Breast epithelium (tissue), 3 donors: ENCODE measurements at regions not wholly inside any gene's neighbourhood (a gene's known extent, or its start where the extent isn't known, plus 50 kb on each side); places are given as distances from the start of the nearest gene placed in this dataset.

Experiments used
- CTCF ChIP-seq, 3 donors: fragments of 450-650 bp; IDR thresholded peaks; one replicate each; pipeline ENCODE4 v1.5.1; 2016 to 2017; ENCODE audit warnings: antibody characterized with exemption in 3 of 3, mild to moderate bottlenecking in 3 of 3, moderate library complexity in 3 of 3
- POLR2A ChIP-seq: fragments of 450-650 bp; IDR thresholded peaks from one replicate; pipeline ENCODE4 v1.6.1; 2016; ENCODE audit warnings: antibody characterized with exemption, mild to moderate bottlenecking, moderate library complexity
- POLR2AphosphoS5 ChIP-seq, 3 donors: sonication (generic); formaldehyde crosslinking; IDR thresholded peaks; one replicate each; pipeline ENCODE4 v1.6.1; 2017; ENCODE audit warnings: antibody characterized with exemption in 3 of 3

- TF ChIP-seq CTCF (IDR thresholded peaks at IDR 0.05) (no peak), POLR2AphosphoS5 (IDR thresholded peaks at IDR 0.05) (no peak), POLR2A (no peak)
These were observed 278.4 kb upstream of the SEMA3C start for GRCh38 chr7:81197266-81197665.
